ENCODE measurements at regions not wholly inside any gene's neighbourhood (a gene's known extent, or its start where the extent isn't known, plus 50 kb on each side); places are given as distances from the start of the nearest gene placed in this dataset.

GRCh38 chr10:2926918-2927660, 140.3 kb upstream of the PFKP start:
- Histone ChIP-seq H4K8ac (ENCODE audit: low read depth in 2 of 2, low read length in 2 of 2) (no peak overlapping the region), H3K4ac (ENCODE audit: low read depth, low read length) (no peak overlapping the region), H4K91ac (ENCODE audit: insufficient read depth, low read depth, low read length) (no peak overlapping the region), H3K4me1 (ENCODE audit: control insufficient read depth, insufficient read depth, low read length) (0 out of 2 replicates have a peak, but pooled peaks cover 1% of the 10 kb centered on the region), H3K56ac (ENCODE audit: extremely low read depth, insufficient read depth, low read length) (no peak overlapping the region), H2BK5ac (ENCODE audit: low read depth, low read length, poor library complexity, severe bottlenecking) (no peak overlapping the region), H3K14ac (replicated peaks; ENCODE audit: low read depth, low read length) (no peak overlapping the region), H2BK120ac (ENCODE audit: low read depth, low read length) (no peak overlapping the region), H3K27me3 (ENCODE audit: control insufficient read depth, insufficient read depth, low read length) (peaks cover 2% of the 10 kb centered on the region; the same call in 1 of the 2 replicates), H2AFZ (replicated peaks; ENCODE audit: low read length, poor library complexity) (no peak overlapping the region), H3K36me3 (ENCODE audit: control insufficient read depth, insufficient read depth, low read length) (no peaks in the 10 kb centered on the region), H3K23ac (ENCODE audit: low read depth, low read length) (no peak overlapping the region), H3K9ac (ENCODE audit: low read depth, low read length) (no peak overlapping the region), H4K5ac (ENCODE audit: low read depth, low read length) (no peak overlapping the region), H3K18ac (ENCODE audit: low read depth, low read length) (no peak overlapping the region), H4K20me1 (ENCODE audit: insufficient read depth, low read length) (no peaks in the 10 kb centered on the region), H3K9me1 (ENCODE audit: insufficient read depth, low read length) (no peaks in the 10 kb centered on the region; the same call in 1 of the 2 replicates), H3K9me3 (ENCODE audit: control insufficient read depth, insufficient read depth, low read length) (no peaks in the 10 kb centered on the region), H2AK9ac (replicated peaks; ENCODE audit: low read depth, low read length, poor library complexity) (no peak overlapping the region), H3K27ac (ENCODE audit: insufficient read depth, low read length) (no peak overlapping the region), H3K79me1 (ENCODE audit: low read depth in 1 of 2, low read length in 2 of 2) (no peaks in the 10 kb centered on the region), H2BK15ac (ENCODE audit: low read depth, low read length) (no peak overlapping the region), H3K4me3 (ENCODE audit: insufficient read depth, low read depth, low read length) (no peak overlapping the region), H2AK5ac (ENCODE audit: low read depth, low read length) (no peak overlapping the region), H3K4me2 (ENCODE audit: low read depth, low read length) (no peak overlapping the region), H2BK20ac (ENCODE audit: low read depth, low read length) (no peak overlapping the region)
- dilution Hi-C loops (cut with HindIII; ENCODE audit: low sequenced_read_pairs, unreplicated experiment) = loop anchor here (25.0 kb wide), 1 partner anchor 110 kb away; no protein-coding TSS in a partner anchor
- TF ChIP-seq MXI1 (IDR thresholded peaks at IDR 0.05; ENCODE audit: borderline replicate concordance, low read depth, low read length) (no peak), NFE2L2 (IDR thresholded peaks at IDR 0.05; ENCODE audit: low read depth, low read length) (no peak), CEBPB (IDR thresholded peaks at IDR 0.05; ENCODE audit: low read depth, low read length) (no peak), ELK1 (IDR thresholded peaks at IDR 0.05; ENCODE audit: borderline replicate concordance, low read depth, low read length) (no peak), CTCF (conservative IDR thresholded peaks at IDR 0.05; ENCODE audit: low read depth, low read length) (no peak), POLR2A (IDR thresholded peaks at IDR 0.05; ENCODE audit: low read depth, low read length) (no peak), USF2 (IDR thresholded peaks at IDR 0.05; ENCODE audit: low read depth, low read length) (no peak), MAFK (IDR thresholded peaks at IDR 0.05; ENCODE audit: low read depth, low read length) (no peak), CHD1 (IDR thresholded peaks at IDR 0.05; ENCODE audit: low read depth, low read length) (no peak), SMC3 (IDR thresholded peaks at IDR 0.05; ENCODE audit: low read depth, low read length) (no peak)
- DNase-seq (no peak), ATAC-seq (ENCODE audit: low read depth) (no peak)
- intact Hi-C loops (cut with micrococcal nuclease) = loop anchor here (5.0 to 10.0 kb wide), 2 partner anchors 180 to 1812 kb away; no protein-coding TSS in a partner anchor
- no TSS peak for BruUV-seq (replicated peaks)
- in situ Hi-C loops (cut with MboI; ENCODE audit: low sequenced_read_pairs) = no loop called here
- POLR2A ChIA-PET (ENCODE audit: unreplicated experiment) = no interaction called here
- WGBS, 2 experiments (ENCODE audit: extremely low coverage in 2 of 2, insufficient read length in 1 of 2) = 73% methylated on average over 3 of the region's 9 CpGs; no CpG with 5 or more reads in 1 of the 2 experiments
- CTCF ChIA-PET = interaction anchor here (1.2 to 2.0 kb wide), 3 partner anchors 26 to 117 kb away, joined by 4 to 38 read pairs (median 6); no protein-coding TSS in a partner anchor
